ENCODE measurements at regions not wholly inside any gene's neighbourhood (a gene's known extent, or its start where the extent isn't known, plus 50 kb on each side); places are given as distances from the start of the nearest gene placed in this dataset.

- Histone ChIP-seq H3K27ac (ENCODE audit: low read depth in 2 of 2, low read length in 2 of 2) (no peak overlapping the region), H3K4me3 (ENCODE audit: low read length in 2 of 2) (no peak overlapping the region), H3K4me1 (ENCODE audit: control insufficient read depth in 2 of 2, insufficient read depth in 2 of 2, low read length in 2 of 2) (no peaks in the 10 kb centered on the region), H3K27me3 (ENCODE audit: control insufficient read depth in 2 of 2, insufficient read depth in 2 of 2, low read length in 2 of 2) (no peaks in the 10 kb centered on the region), H3K9me3 (ENCODE audit: control insufficient read depth in 2 of 2, low read length in 2 of 2) (no peaks in the 10 kb centered on the region), H3K36me3 (ENCODE audit: control insufficient read depth in 2 of 2, insufficient read depth in 2 of 2, low read length in 2 of 2) (no peaks in the 10 kb centered on the region), H3K9ac (ENCODE audit: low read depth in 1 of 2, low read length in 2 of 2) (no peak overlapping the region)
These were observed 87.8 kb downstream of the ANKRD10 start for GRCh38 chr13:110826861-110827672.
